GM12878 (cell line): ENCODE measurements at regions not wholly inside any gene's neighbourhood (a gene's known extent, or its start where the extent isn't known, plus 50 kb on each side); places are given as distances from the start of the nearest gene placed in this dataset.

Experiments used
- JUNB ChIP-seq: IDR thresholded peaks from 2 replicates; pipeline ENCODE4 v1.6.1; 2016; ENCODE audit warnings: antibody characterized with exemption, mild to moderate bottlenecking
- JUND ChIP-seq: IDR thresholded peaks from 2 replicates; pipeline ENCODE4 v1.6.1; 2012; ENCODE audit warnings: low read depth, mild to moderate bottlenecking, low read length, improper control_type of control experiment, moderate library complexity
- KDM1A ChIP-seq: fragments of 200-600 bp; sonication (generic); IDR thresholded peaks from 2 replicates; pipeline ENCODE4 v1.6.1; 2016; ENCODE audit warnings: borderline replicate concordance
- POLR2A ChIP-seq: IDR thresholded peaks from 2 replicates; pipeline ENCODE4 v1.6.1; 2011; ENCODE audit warnings: low read depth, mild to moderate bottlenecking, low read length
- POLR2AphosphoS5 ChIP-seq: IDR thresholded peaks from 2 replicates; pipeline ENCODE4 v1.6.1; 2011; ENCODE audit warnings: mild to moderate bottlenecking, low read length, inconsistent platforms
- RB1 ChIP-seq: fragments of 450-650 bp; formaldehyde crosslinking; IDR thresholded peaks from 2 replicates; pipeline ENCODE4 v1.6.1; 2017; ENCODE audit warnings: mild to moderate bottlenecking, borderline replicate concordance
- YY1 ChIP-seq: IDR thresholded peaks from 2 replicates; pipeline ENCODE4 v1.6.1; 2011; ENCODE audit warnings: low read depth, mild to moderate bottlenecking, low read length
- ZSCAN29 ChIP-seq: fragments of 450-650 bp; IDR thresholded peaks from 2 replicates; pipeline ENCODE4 v1.6.1; 2017; ENCODE audit warnings: mild to moderate bottlenecking, moderate library complexity
- TF ChIP-seq, protein P1 (sequence below), 3 experiments: IDR thresholded peaks in 2 of 3; conservative IDR thresholded peaks in 1 of 3; 2 replicates each; pipeline ENCODE4 v1.5.1; 2011; ENCODE audit warnings: low read depth in 3 of 3, low read length in 3 of 3, mild to moderate bottlenecking in 3 of 3, control low read depth in 2 of 3, moderate library complexity in 2 of 3, inconsistent platforms in 1 of 3, mixed read lengths in 1 of 3; ENCODE audit not compliant: control insufficient read depth in 2 of 3, insufficient read depth in 1 of 3; ENCODE audit errors: extremely low read depth in 1 of 3
- TF ChIP-seq, protein P2 (sequence below): fragments of 450-650 bp; IDR thresholded peaks from 2 replicates; pipeline ENCODE4 v1.6.1; 2016; ENCODE audit warnings: mild to moderate bottlenecking

DNA sequence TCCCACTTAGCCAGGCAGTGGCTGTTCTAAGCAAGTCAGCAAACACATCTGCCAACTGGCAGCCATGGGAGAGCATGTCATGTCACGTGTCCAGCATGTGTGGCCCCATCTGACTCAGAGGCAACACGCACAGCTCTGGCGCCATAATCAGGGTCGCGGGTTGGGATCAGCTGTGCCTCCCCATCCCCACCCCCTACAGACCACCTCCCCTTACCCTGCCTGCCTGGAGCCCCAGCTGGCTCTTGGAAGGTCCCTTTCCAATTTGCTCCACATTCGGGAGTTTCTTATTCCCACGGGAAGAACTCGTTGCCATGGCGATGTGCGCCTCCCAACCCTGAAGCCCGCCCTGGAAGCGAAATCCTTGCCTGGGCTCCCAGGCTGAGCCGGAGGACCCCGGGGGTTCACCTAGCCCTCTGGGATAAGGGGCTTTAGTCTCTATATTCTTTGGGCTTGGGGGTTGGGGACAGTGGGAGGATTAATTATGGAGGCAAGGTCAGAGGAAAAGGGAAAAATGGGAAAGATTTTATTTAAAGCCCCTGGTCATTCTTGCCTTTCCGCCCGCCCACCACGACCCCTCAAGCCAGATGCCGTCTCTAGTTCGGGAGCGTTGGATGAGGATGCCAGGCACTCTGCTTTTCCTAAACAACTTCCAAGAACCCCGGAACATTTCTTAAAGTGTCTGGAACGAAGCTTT, 283.7 kb downstream of the ZEB1 start:
- TF ChIP-seq RB1 (no peak), POLR2AphosphoS5 (no peak), JUND (no peak), KDM1A (no peak), JUNB (no peak), YY1 (no peak), ZSCAN29 (no peak), POLR2A (no peak)
- TF ChIP-seq, protein P1, sequence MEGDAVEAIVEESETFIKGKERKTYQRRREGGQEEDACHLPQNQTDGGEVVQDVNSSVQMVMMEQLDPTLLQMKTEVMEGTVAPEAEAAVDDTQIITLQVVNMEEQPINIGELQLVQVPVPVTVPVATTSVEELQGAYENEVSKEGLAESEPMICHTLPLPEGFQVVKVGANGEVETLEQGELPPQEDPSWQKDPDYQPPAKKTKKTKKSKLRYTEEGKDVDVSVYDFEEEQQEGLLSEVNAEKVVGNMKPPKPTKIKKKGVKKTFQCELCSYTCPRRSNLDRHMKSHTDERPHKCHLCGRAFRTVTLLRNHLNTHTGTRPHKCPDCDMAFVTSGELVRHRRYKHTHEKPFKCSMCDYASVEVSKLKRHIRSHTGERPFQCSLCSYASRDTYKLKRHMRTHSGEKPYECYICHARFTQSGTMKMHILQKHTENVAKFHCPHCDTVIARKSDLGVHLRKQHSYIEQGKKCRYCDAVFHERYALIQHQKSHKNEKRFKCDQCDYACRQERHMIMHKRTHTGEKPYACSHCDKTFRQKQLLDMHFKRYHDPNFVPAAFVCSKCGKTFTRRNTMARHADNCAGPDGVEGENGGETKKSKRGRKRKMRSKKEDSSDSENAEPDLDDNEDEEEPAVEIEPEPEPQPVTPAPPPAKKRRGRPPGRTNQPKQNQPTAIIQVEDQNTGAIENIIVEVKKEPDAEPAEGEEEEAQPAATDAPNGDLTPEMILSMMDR (IDR thresholded peaks at IDR 0.05 in 2 of 3, conservative IDR thresholded peaks at IDR 0.05 in 1 of 3; ENCODE audit: control insufficient read depth in 2 of 3, extremely low read depth in 1 of 3, insufficient read depth in 1 of 3, low read depth in 3 of 3, low read length in 3 of 3): no peak
- TF ChIP-seq, protein P2, sequence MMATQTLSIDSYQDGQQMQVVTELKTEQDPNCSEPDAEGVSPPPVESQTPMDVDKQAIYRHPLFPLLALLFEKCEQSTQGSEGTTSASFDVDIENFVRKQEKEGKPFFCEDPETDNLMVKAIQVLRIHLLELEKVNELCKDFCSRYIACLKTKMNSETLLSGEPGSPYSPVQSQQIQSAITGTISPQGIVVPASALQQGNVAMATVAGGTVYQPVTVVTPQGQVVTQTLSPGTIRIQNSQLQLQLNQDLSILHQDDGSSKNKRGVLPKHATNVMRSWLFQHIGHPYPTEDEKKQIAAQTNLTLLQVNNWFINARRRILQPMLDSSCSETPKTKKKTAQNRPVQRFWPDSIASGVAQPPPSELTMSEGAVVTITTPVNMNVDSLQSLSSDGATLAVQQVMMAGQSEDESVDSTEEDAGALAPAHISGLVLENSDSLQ: no peak
